Upper lobe of right lung (tissue), 1 donor: ENCODE measurements at regions not wholly inside any gene's neighbourhood (a gene's known extent, or its start where the extent isn't known, plus 50 kb on each side); places are given as distances from the start of the nearest gene placed in this dataset.
"Not testable (repeated sequence)": the region's sequence is repeated elsewhere in the genome, so short reads cannot be mapped to it uniquely, and the experiment has no call there.

Source experiments
- ATAC-seq: fragments of 200-7000 bp; cut with Tn5 transposase; one replicate; pipeline ENCODE4 v1.9.1; 2020; ENCODE audit warnings: mild to moderate bottlenecking, moderate library complexity
- DNase-seq: peaks from one replicate; pipeline ENCODE4 v3.0.0-alpha.2; 2020
- H3K27ac ChIP-seq: fragments of 200-600 bp; one replicate; pipeline ENCODE4 v1.8.0; 2022
- H3K27me3 ChIP-seq: fragments of 200-600 bp; one replicate; pipeline ENCODE4 v1.8.0; 2022; ENCODE audit warnings: mild to moderate bottlenecking
- H3K36me3 ChIP-seq: fragments of 200-600 bp; one replicate; pipeline ENCODE4 v1.8.0; 2022
- H3K4me1 ChIP-seq: fragments of 200-600 bp; one replicate; pipeline ENCODE4 v1.8.0; 2022
- H3K4me3 ChIP-seq: fragments of 200-600 bp; one replicate; pipeline ENCODE4 v1.8.0; 2022; ENCODE audit warnings: mild to moderate bottlenecking
- H3K9me3 ChIP-seq: fragments of 200-600 bp; one replicate; pipeline ENCODE4 v1.8.0; 2022
- intact Hi-C: fragments of 100-400 bp; cut with DNase I; formaldehyde crosslinking; loops from one replicate; pipeline ENCODE4 v1.11.0; 2022
- TF ChIP-seq, protein P1 (sequence below): fragments of 200-600 bp; IDR thresholded peaks from one replicate; pipeline ENCODE4 v1.8.0; 2022; ENCODE audit warnings: antibody characterized with exemption
- donor health status: DM: no; HTN: yes; CAD: no; lungs with severe emphysema.

GRCh38 chr12:91743704-91744321 lies 401.8 kb downstream of the BTG1 start:
- H3K27me3 ChIP-seq: no peaks in the 10 kb centered on the region
- H3K9me3 ChIP-seq: no peaks in the 10 kb centered on the region
- no peaks in the 10 kb centered on the region for H3K4me1 ChIP-seq
- no peak overlapping the region for H3K27ac ChIP-seq
- intact Hi-C loops: no loop called here
- TF ChIP-seq, protein P1, sequence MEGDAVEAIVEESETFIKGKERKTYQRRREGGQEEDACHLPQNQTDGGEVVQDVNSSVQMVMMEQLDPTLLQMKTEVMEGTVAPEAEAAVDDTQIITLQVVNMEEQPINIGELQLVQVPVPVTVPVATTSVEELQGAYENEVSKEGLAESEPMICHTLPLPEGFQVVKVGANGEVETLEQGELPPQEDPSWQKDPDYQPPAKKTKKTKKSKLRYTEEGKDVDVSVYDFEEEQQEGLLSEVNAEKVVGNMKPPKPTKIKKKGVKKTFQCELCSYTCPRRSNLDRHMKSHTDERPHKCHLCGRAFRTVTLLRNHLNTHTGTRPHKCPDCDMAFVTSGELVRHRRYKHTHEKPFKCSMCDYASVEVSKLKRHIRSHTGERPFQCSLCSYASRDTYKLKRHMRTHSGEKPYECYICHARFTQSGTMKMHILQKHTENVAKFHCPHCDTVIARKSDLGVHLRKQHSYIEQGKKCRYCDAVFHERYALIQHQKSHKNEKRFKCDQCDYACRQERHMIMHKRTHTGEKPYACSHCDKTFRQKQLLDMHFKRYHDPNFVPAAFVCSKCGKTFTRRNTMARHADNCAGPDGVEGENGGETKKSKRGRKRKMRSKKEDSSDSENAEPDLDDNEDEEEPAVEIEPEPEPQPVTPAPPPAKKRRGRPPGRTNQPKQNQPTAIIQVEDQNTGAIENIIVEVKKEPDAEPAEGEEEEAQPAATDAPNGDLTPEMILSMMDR: no peak
- no peaks in the 10 kb centered on the region for H3K36me3 ChIP-seq
- ATAC-seq (no peak), DNase-seq (no peak)
- no peak overlapping the region for H3K4me3 ChIP-seq

- H3K9me3 ChIP-seq: no peaks in the 10 kb centered on the region
- no peaks in the 10 kb centered on the region for H3K27me3 ChIP-seq
- no peak overlapping the region for H3K27ac ChIP-seq
- no peaks in the 10 kb centered on the region for H3K4me1 ChIP-seq
- TF ChIP-seq, protein P1: no peak
- no peak for DNase-seq
- ATAC-seq: no peak
- no peak overlapping the region for H3K4me3 ChIP-seq
- no peaks in the 10 kb centered on the region for H3K36me3 ChIP-seq
- intact Hi-C loops: no loop called here
Observed at GRCh38 chr12:91743280-91743679, 402.4 kb downstream of the BTG1 start.

DNA sequence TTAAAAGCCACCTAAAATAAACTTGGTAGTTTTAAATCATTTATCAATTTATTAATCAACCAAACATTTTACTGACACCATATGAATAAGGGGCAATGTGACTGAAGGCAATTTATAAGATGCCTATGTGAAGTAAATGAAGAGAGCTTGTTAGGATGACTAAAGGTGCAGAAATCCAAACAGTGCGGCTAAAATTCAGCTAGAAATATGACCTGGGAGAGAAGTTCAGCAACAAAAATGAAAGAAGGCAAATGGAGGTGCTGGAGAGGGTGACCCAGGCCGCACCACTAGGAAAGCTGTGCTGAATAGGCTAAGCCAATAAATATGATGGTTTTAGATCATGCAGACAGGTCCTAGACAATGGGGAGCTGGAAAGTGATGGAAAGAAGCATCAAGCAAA lies 403.7 kb downstream of the BTG1 start:
- no peaks in the 10 kb centered on the region for H3K9me3 ChIP-seq
- intact Hi-C loops: no loop called here
- H3K27me3 ChIP-seq: no peaks in the 10 kb centered on the region
- H3K27ac ChIP-seq: no peak overlapping the region
- H3K36me3 ChIP-seq: no peaks in the 10 kb centered on the region
- ATAC-seq (no peak), DNase-seq (no peak)
- H3K4me3 ChIP-seq: no peak overlapping the region
- TF ChIP-seq, protein P1: no peak
- H3K4me1 ChIP-seq: no peaks in the 10 kb centered on the region

DNA sequence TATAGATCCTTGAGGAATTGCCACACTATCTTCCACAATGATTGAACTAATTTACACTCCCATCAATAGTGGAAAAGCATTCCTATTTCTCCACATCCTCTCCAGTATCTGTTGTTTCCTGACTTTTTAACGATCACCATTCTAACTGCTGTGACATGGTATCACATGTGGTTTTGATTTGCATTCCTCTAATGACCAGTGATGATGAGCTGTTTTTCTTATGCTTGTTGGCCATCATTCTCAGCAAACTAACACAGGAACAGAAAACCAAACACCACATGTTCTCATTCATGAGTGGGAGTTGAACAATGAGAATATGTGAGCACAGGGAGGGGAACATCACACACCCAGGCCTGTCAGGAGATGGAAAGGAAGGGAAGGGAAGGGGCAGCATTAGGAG lies 411.8 kb downstream of the BTG1 start:
- intact Hi-C loops, H3K27me3 ChIP-seq, H3K36me3 ChIP-seq, H3K9me3 ChIP-seq, H3K4me1 ChIP-seq, H3K27ac ChIP-seq, H3K4me3 ChIP-seq, DNase-seq, ATAC-seq: not testable (repeated sequence)

DNA sequence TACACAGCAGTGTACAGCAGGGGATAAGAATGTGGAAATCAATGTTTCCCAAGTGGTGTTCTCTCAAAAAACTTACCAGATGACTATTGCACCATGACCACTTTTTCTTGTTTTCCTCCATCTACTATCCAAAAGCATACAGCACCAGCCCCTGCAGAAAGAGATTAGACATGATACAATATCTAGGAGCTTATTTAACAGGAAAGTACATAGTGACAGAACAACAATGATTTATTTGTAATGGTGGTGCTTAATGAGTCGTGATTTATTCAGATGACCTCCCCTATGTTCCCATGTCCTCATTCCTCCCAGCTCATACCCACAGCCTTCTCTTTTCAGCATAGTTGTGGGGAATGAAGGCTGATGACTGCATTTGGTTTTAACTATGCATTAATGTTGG lies 413.6 kb downstream of the BTG1 start:
- no peak overlapping the region for H3K4me3 ChIP-seq
- intact Hi-C loops: no loop called here
- no peaks in the 10 kb centered on the region for H3K27me3 ChIP-seq
- no peaks in the 10 kb centered on the region for H3K4me1 ChIP-seq
- H3K27ac ChIP-seq: no peak overlapping the region
- ATAC-seq (no peak), DNase-seq (no peak)
- no peaks in the 10 kb centered on the region for H3K9me3 ChIP-seq
- TF ChIP-seq, protein P1: no peak
- no peaks in the 10 kb centered on the region for H3K36me3 ChIP-seq

- Histone ChIP-seq H3K4me3 (no peak overlapping the region), H3K36me3 (no peaks in the 10 kb centered on the region), H3K4me1 (no peaks in the 10 kb centered on the region), H3K27me3 (no peaks in the 10 kb centered on the region), H3K27ac (no peak overlapping the region), H3K9me3 (no peaks in the 10 kb centered on the region)
- ATAC-seq (no peak), DNase-seq (no peak)
- TF ChIP-seq, protein P1: no peak
- intact Hi-C loops: no loop called here
Observed at GRCh38 chr12:91729543-91729942, 416.1 kb downstream of the BTG1 start.
